Fibroblast of lung (primary cell): ENCODE measurements at regions not wholly inside any gene's neighbourhood (a gene's known extent, or its start where the extent isn't known, plus 50 kb on each side); places are given as distances from the start of the nearest gene placed in this dataset.

ENCODE experiments used
- DNase-seq, 2 donors: peaks; one replicate each; pipeline versions ENCODE4 v3.0.0 to v3.0.0-alpha.2; 2010; ENCODE audit warnings: low read depth in 2 of 2
- H2AFZ ChIP-seq: 2 replicates; pipeline ENCODE4 v1.5.1; 2012; ENCODE audit warnings: low read length, control low read depth, inconsistent platforms
- H3K27ac ChIP-seq: 2 replicates; pipeline ENCODE4 v1.5.1; 2011; ENCODE audit warnings: low read length, control low read depth; ENCODE audit not compliant: insufficient read depth
- H3K27me3 ChIP-seq: 2 replicates; pipeline ENCODE4 v1.5.1; 2011; ENCODE audit warnings: mild to moderate bottlenecking, low read length; ENCODE audit not compliant: control insufficient read depth, insufficient read depth
- H3K36me3 ChIP-seq: 2 replicates; pipeline ENCODE4 v1.5.1; 2011; ENCODE audit warnings: low read length; ENCODE audit not compliant: control insufficient read depth, insufficient read depth
- H3K4me1 ChIP-seq: 2 replicates; pipeline ENCODE4 v1.5.1; 2011; ENCODE audit warnings: low read length; ENCODE audit not compliant: control insufficient read depth, insufficient read depth; ENCODE audit errors: extremely low read depth
- H3K4me2 ChIP-seq: 2 replicates; pipeline ENCODE4 v1.5.1; 2011; ENCODE audit warnings: low read length, control low read depth; ENCODE audit not compliant: insufficient read depth; ENCODE audit errors: extremely low read depth
- H3K4me3 ChIP-seq, 4 experiments: fragments of 200-600 bp in 1 of 4; sonication (generic) in 1 of 4; replicated peaks in 1 of 4; 2 replicates each; pipeline ENCODE4 v1.5.1; 2011 to 2016; ENCODE audit warnings: low read length in 4 of 4, low read depth in 3 of 4, mild to moderate bottlenecking in 3 of 4, control low read depth in 2 of 4, inconsistent platforms in 1 of 4, mixed read lengths in 1 of 4; ENCODE audit not compliant: insufficient read depth in 1 of 4; ENCODE audit errors: control extremely low read depth in 1 of 4
- H3K79me2 ChIP-seq: 2 replicates; pipeline ENCODE4 v1.5.1; 2012; ENCODE audit warnings: mild to moderate bottlenecking, low read length, inconsistent platforms; ENCODE audit not compliant: control insufficient read depth, insufficient read depth
- H3K9ac ChIP-seq: 2 replicates; pipeline ENCODE4 v1.5.1; 2011; ENCODE audit warnings: mild to moderate bottlenecking, low read length, control low read depth; ENCODE audit not compliant: insufficient read depth
- H3K9me3 ChIP-seq: 2 replicates; pipeline ENCODE4 v1.5.1; 2012; ENCODE audit warnings: low read depth, low read length; ENCODE audit not compliant: control insufficient read depth, insufficient read depth
- H4K20me1 ChIP-seq: 2 replicates; pipeline ENCODE4 v1.5.1; 2011; ENCODE audit warnings: low read length; ENCODE audit not compliant: control insufficient read depth, insufficient read depth; ENCODE audit errors: extremely low read depth
- EZH2 ChIP-seq: IDR thresholded peaks from 2 replicates; pipeline ENCODE4 v1.5.1; 2012; ENCODE audit warnings: low read length, control low read depth, mild to moderate bottlenecking; ENCODE audit errors: missing control alignments
- TF ChIP-seq, protein P1 (sequence below), 2 donors: IDR thresholded peaks in 1 of 2; conservative IDR thresholded peaks in 1 of 2; 1 replicate in 1 of 2; 2 replicates in 1 of 2; pipeline ENCODE4 v1.5.1; 2011 to 2012; ENCODE audit warnings: low read length in 2 of 2, control low read depth in 1 of 2, inconsistent platforms in 1 of 2, low read depth in 1 of 2, mild to moderate bottlenecking in 1 of 2

- H3K4me1 ChIP-seq: no peaks in the 10 kb centered on the region
- no peaks in the 10 kb centered on the region for H3K9me3 ChIP-seq
- H3K36me3 ChIP-seq: no peaks in the 10 kb centered on the region
- TF ChIP-seq EZH2: no peak
- TF ChIP-seq, protein P1, sequence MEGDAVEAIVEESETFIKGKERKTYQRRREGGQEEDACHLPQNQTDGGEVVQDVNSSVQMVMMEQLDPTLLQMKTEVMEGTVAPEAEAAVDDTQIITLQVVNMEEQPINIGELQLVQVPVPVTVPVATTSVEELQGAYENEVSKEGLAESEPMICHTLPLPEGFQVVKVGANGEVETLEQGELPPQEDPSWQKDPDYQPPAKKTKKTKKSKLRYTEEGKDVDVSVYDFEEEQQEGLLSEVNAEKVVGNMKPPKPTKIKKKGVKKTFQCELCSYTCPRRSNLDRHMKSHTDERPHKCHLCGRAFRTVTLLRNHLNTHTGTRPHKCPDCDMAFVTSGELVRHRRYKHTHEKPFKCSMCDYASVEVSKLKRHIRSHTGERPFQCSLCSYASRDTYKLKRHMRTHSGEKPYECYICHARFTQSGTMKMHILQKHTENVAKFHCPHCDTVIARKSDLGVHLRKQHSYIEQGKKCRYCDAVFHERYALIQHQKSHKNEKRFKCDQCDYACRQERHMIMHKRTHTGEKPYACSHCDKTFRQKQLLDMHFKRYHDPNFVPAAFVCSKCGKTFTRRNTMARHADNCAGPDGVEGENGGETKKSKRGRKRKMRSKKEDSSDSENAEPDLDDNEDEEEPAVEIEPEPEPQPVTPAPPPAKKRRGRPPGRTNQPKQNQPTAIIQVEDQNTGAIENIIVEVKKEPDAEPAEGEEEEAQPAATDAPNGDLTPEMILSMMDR (conservative IDR thresholded peaks at IDR 0.05 in 1 of 2, IDR thresholded peaks at IDR 0.05 in 1 of 2; ENCODE audit: low read depth in 1 of 2, low read length in 2 of 2): no peak
- no peaks in the 10 kb centered on the region for H3K79me2 ChIP-seq
- H3K4me3 ChIP-seq: no peak overlapping the region
- H3K27ac ChIP-seq: no peak overlapping the region
- no peak overlapping the region for H3K4me2 ChIP-seq
- H2AFZ ChIP-seq: no peak overlapping the region
- peak; percentile 17 to 46 for DNase-seq
- H3K9ac ChIP-seq: no peak overlapping the region
- no peaks in the 10 kb centered on the region for H4K20me1 ChIP-seq
- H3K27me3 ChIP-seq: no peaks in the 10 kb centered on the region
Measured at GRCh38 chr3:25259871-25260270, 168.2 kb upstream of the RARB start.

DNA sequence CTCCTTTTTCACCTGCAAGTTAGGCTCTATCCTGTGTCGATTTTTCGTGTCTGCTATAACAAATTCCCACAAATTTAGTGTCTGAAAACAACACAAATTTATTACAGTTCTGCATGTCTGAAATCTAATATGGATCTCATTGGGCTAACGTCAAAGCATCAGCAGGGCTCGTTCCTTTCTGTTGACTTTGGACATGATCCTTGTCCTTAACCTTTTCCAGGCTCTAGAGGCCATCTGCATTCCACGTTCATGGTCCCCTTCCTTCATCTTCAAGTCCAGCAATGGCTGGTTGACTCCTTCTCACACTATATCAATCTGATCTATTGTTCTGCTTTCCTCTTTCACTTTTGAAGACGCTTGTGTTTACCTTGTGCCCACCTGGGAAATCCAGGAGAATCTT lies 165.7 kb upstream of the RARB start:
- Histone ChIP-seq H3K9ac (no peak overlapping the region), H3K27me3 (no peaks in the 10 kb centered on the region), H3K4me1 (no peaks in the 10 kb centered on the region), H2AFZ (no peak overlapping the region), H3K79me2 (no peaks in the 10 kb centered on the region), H4K20me1 (no peaks in the 10 kb centered on the region), H3K36me3 (no peaks in the 10 kb centered on the region), H3K27ac (no peak overlapping the region), H3K9me3 (no peaks in the 10 kb centered on the region), H3K4me3 (no peak overlapping the region), H3K4me2 (no peak overlapping the region)
- no peak for TF ChIP-seq EZH2
- TF ChIP-seq, protein P1 (conservative IDR thresholded peaks at IDR 0.05 in 1 of 2, IDR thresholded peaks at IDR 0.05 in 1 of 2; ENCODE audit: low read depth in 1 of 2, low read length in 2 of 2): no peak
- DNase-seq: no peak

GRCh38 chr3:25265284-25265683 lies 162.8 kb upstream of the RARB start:
- no peaks in the 10 kb centered on the region for H3K4me1 ChIP-seq
- no peak for TF ChIP-seq EZH2
- TF ChIP-seq, protein P1 (conservative IDR thresholded peaks at IDR 0.05 in 1 of 2, IDR thresholded peaks at IDR 0.05 in 1 of 2; ENCODE audit: low read depth in 1 of 2, low read length in 2 of 2): no peak
- no peak overlapping the region for H3K9ac ChIP-seq
- no peaks in the 10 kb centered on the region for H4K20me1 ChIP-seq
- no peak overlapping the region for H3K4me3 ChIP-seq
- H3K9me3 ChIP-seq: no peaks in the 10 kb centered on the region
- H3K4me2 ChIP-seq: no peak overlapping the region
- H3K36me3 ChIP-seq: no peaks in the 10 kb centered on the region
- no peak overlapping the region for H2AFZ ChIP-seq
- H3K27ac ChIP-seq: no peak overlapping the region
- no peaks in the 10 kb centered on the region for H3K79me2 ChIP-seq
- H3K27me3 ChIP-seq: no peaks in the 10 kb centered on the region
- DNase-seq: no peak
